GM10248 (cell line): ENCODE measurements at regions not wholly inside any gene's neighbourhood (a gene's known extent, or its start where the extent isn't known, plus 50 kb on each side); places are given as distances from the start of the nearest gene placed in this dataset.
"Not testable (repeated sequence)": the region's sequence is repeated elsewhere in the genome, so short reads cannot be mapped to it uniquely, and the experiment has no call there.

ENCODE experiments used
- CTCF ChIA-PET: fragments of 300-600 bp; sonication (Branson Sonifier 250); formaldehyde crosslinking; extraction: SDS; loops from one replicate; lab custom pipeline; 2021; ENCODE audit warnings: antibody characterized with exemption; lab: Yijun Ruan, JAX
- POLR2A ChIA-PET: fragments of 350-650 bp; sonication (Branson Sonifier 250); formaldehyde crosslinking; extraction: SDS; loops from one replicate; lab custom pipeline; 2020; ENCODE audit warnings: antibody characterized with exemption; lab: Yijun Ruan, JAX
- DNase-seq: peaks from one replicate; pipeline ENCODE4 v3.0.0; 2012; ENCODE audit errors: extremely low spot score
- CTCF ChIP-seq: IDR thresholded peaks from 2 replicates; pipeline ENCODE4 v1.5.1; 2012; ENCODE audit warnings: mild to moderate bottlenecking, low read depth; ENCODE audit errors: extremely low read depth, missing control alignments, control extremely low read depth

- ChIA-PET POLR2A (no interaction called here), CTCF (no interaction called here)
- no peak for DNase-seq
- TF ChIP-seq CTCF, result no peak
Measured at GRCh38 chr7:48841739-48842138, 82.6 kb upstream of the CDC14C start.

- POLR2A ChIA-PET, result no interaction called here
- CTCF ChIA-PET, result no interaction called here
- no peak for DNase-seq
- TF ChIP-seq CTCF, result no peak
Measured at GRCh38 chr7:48847917-48848316, 76.4 kb upstream of the CDC14C start.

GRCh38 chr7:48860447-48860846, 63.9 kb upstream of the CDC14C start:
- CTCF ChIA-PET, POLR2A ChIA-PET, DNase-seq: not testable (repeated sequence)

GRCh38 chr7:48868916-48869315, 55.4 kb upstream of the CDC14C start:
- DNase-seq, result no peak
- ChIA-PET POLR2A (no interaction called here), CTCF (interaction anchor here (1.1 kb wide), 1 partner anchor 10 kb away, joined by 3 read pairs; no protein-coding TSS in a partner anchor)
- no peak for TF ChIP-seq CTCF

GRCh38 chr7:48872548-48872947, 51.8 kb upstream of the CDC14C start:
- POLR2A ChIA-PET, result no interaction called here
- CTCF ChIA-PET, result no interaction called here
- TF ChIP-seq CTCF, result no peak
- no peak for DNase-seq
